K562 (cell line): ENCODE measurements at regions not wholly inside any gene's neighbourhood (a gene's known extent, or its start where the extent isn't known, plus 50 kb on each side); places are given as distances from the start of the nearest gene placed in this dataset.
A peak's percentile ranks its signal among the peaks of the same experiment; 100 is the strongest.

Source experiments
- ATF4 ChIP-seq: fragments of 450-650 bp; formaldehyde crosslinking; IDR thresholded peaks from 2 replicates; pipeline ENCODE4 v1.4.0; 2022; ENCODE audit warnings: mild to moderate bottlenecking, moderate library complexity
- CBX2 ChIP-seq: fragments of 200-600 bp; sonication (generic); IDR thresholded peaks from one replicate; pipeline ENCODE4 v1.6.1; 2012; ENCODE audit warnings: mild to moderate bottlenecking, low read length, inconsistent platforms; ENCODE audit not compliant: insufficient read depth, poor library complexity, severe bottlenecking
- FOXP4 ChIP-seq: sonication (generic); formaldehyde crosslinking; IDR thresholded peaks from 2 replicates; pipeline ENCODE4 v1.8.0; 2022; ENCODE audit warnings: mild to moderate bottlenecking, missing genetic modification reagents, borderline replicate concordance
- ILF3 ChIP-seq: fragments of 450-650 bp; IDR thresholded peaks from 2 replicates; pipeline ENCODE4 v1.6.1; 2018; ENCODE audit warnings: antibody characterized with exemption, mild to moderate bottlenecking, moderate library complexity, borderline replicate concordance
- PTTG1 ChIP-seq: fragments of 450-650 bp; IDR thresholded peaks from 2 replicates; pipeline ENCODE4 v1.6.1; 2016; ENCODE audit warnings: low read depth, mild to moderate bottlenecking, missing genetic modification characterization, missing compliant biosample characterization
- SAFB2 ChIP-seq: fragments of 200-400 bp; formaldehyde crosslinking; IDR thresholded peaks from 2 replicates; pipeline ENCODE4 v1.6.1; 2018; ENCODE audit warnings: borderline replicate concordance, low read length, low read depth, moderate library complexity; ENCODE audit not compliant: severe bottlenecking
- SMAD4 ChIP-seq: fragments of 250-450 bp; sonication (Bioruptor Pico); conservative IDR thresholded peaks from 2 replicates; pipeline ENCODE4 v1.8.0; 2021; ENCODE audit warnings: inconsistent platforms, mild to moderate bottlenecking, moderate library complexity
- SMARCB1 ChIP-seq: IDR thresholded peaks from 2 replicates; pipeline ENCODE4 v1.6.1; 2011; ENCODE audit warnings: improper control_type of control experiment, low read depth; ENCODE audit not compliant: insufficient read length
- SOX6 ChIP-seq: fragments of 450-650 bp; IDR thresholded peaks from 2 replicates; pipeline ENCODE4 v1.6.1; 2014; ENCODE audit warnings: mild to moderate bottlenecking
- SREBF1 ChIP-seq: fragments of 150-350 bp; IDR thresholded peaks from 2 replicates; pipeline ENCODE4 v1.6.1; 2014; ENCODE audit warnings: antibody characterized with exemption, low read depth, low read length, borderline replicate concordance
- TAL1 ChIP-seq: fragments of 450-650 bp; IDR thresholded peaks from 2 replicates; pipeline ENCODE4 v1.6.1; 2016; ENCODE audit warnings: mild to moderate bottlenecking
- TRIM24 ChIP-seq, 2 experiments: fragments of 450-650 bp; IDR thresholded peaks; 2 replicates each; pipeline ENCODE4 v1.6.1; 2016
- ZNF318 ChIP-seq, 2 experiments: fragments of 450-650 bp; IDR thresholded peaks; 2 replicates each; pipeline ENCODE4 v1.6.1; 2016; ENCODE audit warnings: mild to moderate bottlenecking in 2 of 2, borderline replicate concordance in 1 of 2, low read depth in 1 of 2, moderate library complexity in 1 of 2
- ZNF586 ChIP-seq: fragments of 450-650 bp; formaldehyde crosslinking; conservative IDR thresholded peaks from 2 replicates; pipeline ENCODE4 v1.4.0; 2020; ENCODE audit warnings: mild to moderate bottlenecking, moderate library complexity

GRCh38 chr4:126572264-126572663, 1060.5 kb upstream of the INTU start (continued):
- TF ChIP-seq ZNF318 (IDR thresholded peaks at IDR 0.05; ENCODE audit: borderline replicate concordance in 1 of 2, low read depth in 1 of 2) = no peak
- TF ChIP-seq TAL1 = peak; percentile 86
- TF ChIP-seq ZNF586 = no peak
- peak; percentile 89 for TF ChIP-seq SOX6
- TF ChIP-seq CBX2 = no peak
- no peak for TF ChIP-seq ATF4 (CRISPR knock-in tag)
- TF ChIP-seq TRIM24 (IDR thresholded peaks at IDR 0.05) = peak; percentile 43 to 53; a peak in 1 of 4 replicates
- TF ChIP-seq FOXP4 (CRISPR knock-in tag) = no peak
- TF ChIP-seq PTTG1 = no peak
- TF ChIP-seq SREBF1 = no peak
- no peak for TF ChIP-seq SMAD4 (CRISPR knock-in tag)
- TF ChIP-seq SAFB2 = no peak
- no peak for TF ChIP-seq ILF3
- no peak for TF ChIP-seq SMARCB1
